ENCODE measurements at regions not wholly inside any gene's neighbourhood (a gene's known extent, or its start where the extent isn't known, plus 50 kb on each side); places are given as distances from the start of the nearest gene placed in this dataset.

GRCh38 chr11:134821422-134821821, 409.4 kb upstream of the B3GAT1 start:
- ATAC-seq (no peak), DNase-seq (ENCODE audit: low spot score) (no peak)

- no peak for ATAC-seq
- no peak for DNase-seq (ENCODE audit: low spot score)
Measured at GRCh38 chr11:134819041-134819440, 407.0 kb upstream of the B3GAT1 start.

DNA sequence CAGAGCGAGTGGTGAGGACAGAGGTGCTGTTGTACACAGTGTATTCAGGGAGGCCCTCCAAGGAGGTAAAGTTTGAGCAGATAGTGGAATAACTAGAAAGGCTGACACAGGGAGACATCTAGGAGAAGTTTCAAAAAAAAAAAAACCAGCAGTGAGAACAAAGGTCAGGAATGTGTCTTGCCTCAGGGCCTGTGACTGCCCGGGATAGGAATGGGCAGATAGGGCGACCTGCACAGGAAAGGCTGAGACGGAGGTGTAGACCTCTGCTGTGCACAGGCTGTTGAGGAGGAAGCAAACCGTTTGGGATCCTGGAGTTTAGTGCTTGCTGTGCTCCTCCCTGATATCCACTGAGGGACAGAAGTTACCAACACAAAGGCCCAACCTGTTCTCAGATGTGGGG, 406.5 kb upstream of the B3GAT1 start:
- DNase-seq (ENCODE audit: low spot score), result no peak
- peak; percentile 33 for ATAC-seq

DNA sequence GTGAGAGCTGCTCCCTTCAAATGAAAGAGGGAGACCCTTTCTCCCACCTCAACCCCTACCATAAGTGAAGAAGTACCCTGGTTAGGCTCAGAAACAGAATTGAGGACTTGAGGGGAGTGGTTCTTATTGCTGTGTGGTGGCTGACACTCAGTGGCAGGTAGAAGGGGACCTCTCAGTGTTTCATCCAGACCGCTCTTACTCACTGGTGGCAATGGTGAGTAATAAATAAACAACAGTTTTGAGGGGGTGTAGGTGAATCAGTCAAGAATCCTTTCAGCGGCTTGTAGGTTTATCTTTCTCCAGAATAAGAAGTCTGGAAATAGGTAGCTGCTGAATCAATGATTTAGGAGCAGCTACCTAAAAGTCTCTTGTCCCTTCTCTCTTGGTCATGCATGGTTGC, 403.4 kb upstream of the B3GAT1 start:
- no peak for DNase-seq (ENCODE audit: low spot score)
- no peak for ATAC-seq

- DNase-seq (ENCODE audit: low spot score), result no peak
- no peak for ATAC-seq
Measured at GRCh38 chr11:134807997-134808396, 396.0 kb upstream of the B3GAT1 start.

DNA sequence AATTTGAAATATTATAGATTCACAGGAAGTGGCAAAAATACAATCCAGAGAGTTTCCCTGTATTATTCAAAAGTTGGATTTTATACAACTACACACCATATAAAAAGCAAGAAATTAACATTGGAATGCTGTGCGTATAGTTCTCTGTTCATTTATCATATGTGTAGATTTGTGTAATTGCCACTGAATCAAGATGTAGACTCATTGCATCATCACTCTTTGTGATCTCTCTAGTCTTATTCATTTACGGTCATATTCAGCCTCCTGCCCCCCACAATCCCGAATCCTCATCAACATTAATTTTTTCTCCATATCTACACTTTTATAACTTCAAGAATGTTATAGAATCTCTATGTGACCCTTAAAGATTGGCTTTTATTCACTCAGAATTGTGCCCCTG, 390.6 kb upstream of the B3GAT1 start:
- no peak for ATAC-seq
- no peak for DNase-seq (ENCODE audit: low spot score)

DNA sequence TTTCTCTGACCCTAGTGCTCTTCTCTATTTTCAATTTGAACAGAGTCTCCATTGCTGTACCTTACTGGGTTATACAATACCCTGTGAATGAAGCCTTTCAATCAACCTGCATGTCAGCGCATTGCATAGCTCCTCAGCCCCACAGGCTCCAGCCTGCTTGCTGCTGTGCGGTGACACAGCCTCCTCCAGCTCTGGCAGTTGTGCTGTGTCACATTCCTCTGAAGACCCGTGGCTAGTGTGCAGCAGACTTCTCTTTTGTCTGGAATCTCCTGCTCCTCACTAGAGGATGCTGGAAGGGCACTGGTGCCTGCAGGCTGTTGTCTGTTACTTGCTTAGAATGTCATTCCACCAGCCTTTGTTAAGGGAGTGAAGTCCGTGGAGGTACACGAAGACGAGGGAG, 390.1 kb upstream of the B3GAT1 start:
- ATAC-seq, result no peak
- DNase-seq (ENCODE audit: low spot score), result no peak

- ATAC-seq, result no peak
- no peak for DNase-seq (ENCODE audit: low spot score)
Measured at GRCh38 chr11:134801570-134801969, 389.5 kb upstream of the B3GAT1 start.

GRCh38 chr11:134800826-134801225, 388.8 kb upstream of the B3GAT1 start:
- DNase-seq (ENCODE audit: low spot score) (no peak), ATAC-seq (no peak)

DNA sequence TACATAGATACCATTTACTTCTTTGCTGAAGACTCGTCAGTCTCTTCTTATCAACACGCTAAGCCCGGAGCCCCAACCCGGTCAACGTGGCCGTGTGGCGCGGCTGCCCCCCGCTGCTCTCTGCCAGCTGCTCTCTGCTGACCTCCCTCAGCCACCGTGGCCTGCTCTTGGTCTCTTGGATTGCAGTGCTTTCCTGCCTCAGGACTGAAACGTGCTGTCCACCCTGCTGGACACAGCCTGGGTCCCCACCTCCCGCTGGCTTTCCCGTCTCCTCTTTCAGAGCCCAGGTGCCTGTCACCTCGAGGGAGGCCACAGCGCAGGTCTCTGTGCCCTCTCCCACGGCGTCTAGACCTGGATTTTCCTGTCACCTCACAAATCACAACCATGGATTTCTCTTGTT, 388.1 kb upstream of the B3GAT1 start:
- DNase-seq (ENCODE audit: low spot score) (no peak), ATAC-seq (no peak)

DNA sequence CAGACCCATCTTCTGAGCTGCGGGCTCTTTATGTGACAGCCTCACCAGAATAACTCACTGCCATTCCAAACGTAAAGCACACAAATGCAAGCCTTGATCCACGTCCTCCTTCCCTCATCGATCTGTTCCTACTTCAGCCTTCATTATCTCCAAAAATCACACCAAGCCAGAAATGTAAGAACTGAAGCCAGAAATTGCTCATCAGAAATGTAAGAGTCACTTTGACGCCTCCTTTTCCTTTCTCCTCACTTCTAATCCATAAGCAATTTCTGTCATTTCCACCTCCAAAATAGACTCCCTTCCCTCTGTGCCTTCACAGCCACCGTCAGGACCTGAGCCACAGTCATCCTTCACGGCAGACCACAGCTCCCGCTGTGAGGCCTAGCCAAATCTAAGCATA, 387.3 kb upstream of the B3GAT1 start:
- no peak for ATAC-seq
- no peak for DNase-seq (ENCODE audit: low spot score)

- DNase-seq (ENCODE audit: low spot score) (peak; percentile 52), ATAC-seq (peak; percentile 83)
Measured at GRCh38 chr11:134797411-134798089, 385.5 kb upstream of the B3GAT1 start.

DNA sequence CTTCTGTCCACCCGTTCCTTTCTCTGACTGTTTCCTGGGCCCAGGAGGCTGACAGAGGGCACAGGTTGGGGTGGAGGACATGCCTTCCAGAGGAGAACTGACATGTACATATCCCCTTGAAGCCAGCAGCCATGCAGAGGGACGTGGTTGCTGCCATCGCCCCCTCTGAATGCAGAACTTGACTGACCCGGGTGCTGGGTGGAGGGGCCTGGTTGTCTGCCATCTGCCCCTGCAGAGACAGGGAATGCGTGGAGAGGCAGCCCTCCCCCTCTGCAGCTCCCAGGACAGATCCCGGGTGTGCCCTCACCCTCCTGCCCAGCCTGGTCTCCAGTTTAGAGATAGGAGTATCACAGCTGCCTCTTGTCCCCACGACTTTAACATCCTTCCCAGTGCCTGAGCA, 383.0 kb upstream of the B3GAT1 start:
- DNase-seq (ENCODE audit: low spot score) (no peak), ATAC-seq (no peak)

DNA sequence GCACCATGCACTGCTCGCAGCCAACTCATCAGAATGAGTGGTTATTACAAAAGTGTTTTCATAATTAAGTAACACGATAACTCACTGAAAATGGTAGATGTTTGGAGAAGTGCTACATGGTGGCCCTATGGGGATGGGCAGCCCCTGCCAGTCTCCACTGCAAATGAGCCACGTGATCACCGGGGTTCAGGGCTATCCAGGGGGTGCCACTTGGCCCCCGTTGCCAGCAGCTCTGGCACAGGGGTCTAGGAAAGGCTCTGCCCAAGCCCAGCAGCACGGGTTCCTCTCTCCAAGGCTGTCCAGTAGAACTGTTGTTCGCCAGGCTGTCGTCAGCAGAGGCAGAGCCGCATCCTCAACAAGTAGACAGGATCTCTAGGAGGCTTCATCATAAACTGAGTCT, 382.1 kb upstream of the B3GAT1 start:
- DNase-seq (ENCODE audit: low spot score) (no peak), ATAC-seq (no peak)

GRCh38 chr11:134792677-134793076, 380.6 kb upstream of the B3GAT1 start:
- DNase-seq (ENCODE audit: low spot score) (no peak), ATAC-seq (no peak)

DNA sequence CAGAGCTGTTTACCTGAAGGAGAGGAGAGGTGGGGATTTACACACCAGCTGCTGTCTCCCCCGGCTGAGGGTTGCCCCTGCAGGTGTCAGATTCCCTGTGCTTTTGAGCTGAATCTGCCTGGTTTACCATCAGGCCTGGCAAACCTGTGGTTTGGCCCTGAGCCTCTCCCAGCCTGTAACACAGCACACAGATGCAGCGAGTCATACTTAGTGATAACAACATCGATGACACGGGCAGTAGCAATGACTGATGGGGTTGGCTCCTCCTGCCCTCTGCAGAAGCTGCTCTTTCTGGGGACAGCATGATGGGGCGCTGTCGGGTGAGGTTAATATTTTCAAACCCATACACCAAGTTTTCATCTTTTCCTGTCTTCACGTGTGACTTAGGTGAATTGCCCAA, 380.0 kb upstream of the B3GAT1 start:
- ATAC-seq (no peak), DNase-seq (ENCODE audit: low spot score) (no peak)

DNA sequence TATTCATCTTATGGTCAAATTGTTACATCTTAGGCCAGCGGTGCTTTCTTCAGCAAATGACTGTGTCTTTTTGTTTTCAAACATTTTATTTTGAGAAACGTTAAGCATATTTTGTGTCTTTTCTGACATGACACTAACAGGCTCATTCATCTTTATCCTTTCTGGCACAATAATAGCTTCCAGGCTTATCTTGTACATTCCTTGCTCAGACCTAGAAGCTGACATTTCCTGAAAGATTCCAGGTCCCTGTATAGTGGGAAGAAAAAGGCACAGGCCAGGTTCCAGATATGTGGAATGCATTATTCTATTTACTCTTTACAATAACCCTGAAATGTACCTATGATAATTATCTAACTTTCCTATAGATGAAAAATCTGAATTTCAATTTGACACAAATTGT, 379.1 kb upstream of the B3GAT1 start:
- ATAC-seq (no peak), DNase-seq (ENCODE audit: low spot score) (no peak)

DNA sequence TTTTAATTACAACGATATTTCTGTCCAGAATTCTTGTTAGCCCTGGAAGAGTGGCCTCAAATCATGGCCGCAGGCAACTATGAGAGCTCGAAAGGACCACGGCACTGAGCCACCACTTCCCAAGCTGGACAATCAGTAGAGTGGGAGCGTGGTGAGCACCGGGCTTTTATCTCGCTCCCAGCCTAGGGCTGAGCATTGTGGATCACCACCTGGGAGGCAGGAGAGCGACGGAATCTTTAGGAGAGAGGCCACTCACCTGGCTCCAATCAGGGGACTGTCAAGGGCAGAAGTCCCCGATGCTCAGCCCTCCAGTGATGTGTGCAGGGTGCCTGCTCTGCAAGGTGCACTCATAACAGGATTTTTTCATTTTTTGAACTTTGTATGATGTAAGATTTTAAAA, 377.1 kb upstream of the B3GAT1 start:
- no peak for DNase-seq (ENCODE audit: low spot score)
- ATAC-seq, result no peak

DNA sequence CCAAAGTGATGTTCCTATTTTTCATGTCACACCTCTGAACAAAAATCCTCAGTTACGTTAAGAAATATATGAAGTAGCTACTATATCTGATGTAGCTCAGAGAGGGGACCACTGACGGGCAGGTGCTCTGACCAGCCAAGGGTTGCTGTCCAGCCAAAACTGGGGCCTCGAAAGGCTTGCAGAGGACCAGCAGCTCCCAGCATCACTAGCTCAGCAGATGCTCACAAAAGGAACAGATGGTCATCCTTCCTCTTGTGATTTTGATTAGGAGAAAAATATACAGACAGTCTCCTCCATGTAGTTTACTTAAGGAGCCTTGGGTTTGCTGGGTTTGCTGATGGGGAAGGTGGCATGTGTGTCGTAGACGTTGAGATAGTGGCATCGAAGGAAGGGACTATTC, 374.6 kb upstream of the B3GAT1 start:
- DNase-seq (ENCODE audit: low spot score) (no peak), ATAC-seq (no peak)

GRCh38 chr11:134785660-134786284, 373.7 kb upstream of the B3GAT1 start:
- DNase-seq (ENCODE audit: low spot score) (no peak), ATAC-seq (no peak)

GRCh38 chr11:134785059-134785458, 373.0 kb upstream of the B3GAT1 start:
- no peak for DNase-seq (ENCODE audit: low spot score)
- no peak for ATAC-seq

DNA sequence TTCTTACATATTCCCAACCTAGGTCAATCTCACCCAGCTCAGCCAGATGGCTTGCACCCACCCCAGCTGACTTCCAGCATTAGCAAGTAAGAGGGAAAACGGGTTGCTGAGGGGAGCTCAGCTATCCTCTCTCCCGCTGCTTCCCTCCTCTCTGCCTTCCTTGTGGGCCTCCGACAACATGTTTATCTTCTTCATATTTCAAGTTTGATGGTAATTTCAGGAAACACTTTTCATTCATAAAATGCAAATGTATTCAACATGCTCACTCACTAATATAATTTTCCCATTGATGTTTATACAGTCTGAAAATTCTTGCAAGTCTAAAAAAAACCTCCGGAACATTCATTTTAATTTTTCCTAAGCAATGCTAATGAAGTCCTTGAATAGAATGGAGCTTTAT, 372.5 kb upstream of the B3GAT1 start:
- ATAC-seq (no peak), DNase-seq (ENCODE audit: low spot score) (no peak)

DNA sequence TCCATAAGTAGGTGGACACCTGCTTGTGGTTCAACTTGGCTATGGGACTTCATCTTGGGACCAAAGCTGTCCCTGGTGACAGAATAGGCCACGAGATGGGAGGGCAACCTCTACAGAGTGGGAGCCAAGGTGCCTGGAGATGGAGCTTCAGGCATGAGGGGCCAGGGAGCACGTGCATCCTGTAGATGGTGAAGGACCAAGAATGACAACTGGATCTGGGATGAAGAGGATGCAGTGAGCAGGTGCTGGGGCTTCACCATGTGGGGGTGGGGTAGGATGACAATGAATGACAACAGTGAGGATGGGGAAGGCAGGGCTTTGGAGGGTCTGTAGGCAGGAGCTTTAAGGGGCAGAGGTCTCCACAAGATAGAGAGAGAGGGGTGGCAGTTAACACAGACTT, 372.0 kb upstream of the B3GAT1 start:
- DNase-seq (ENCODE audit: low spot score), result no peak
- ATAC-seq, result no peak

Data from left lobe of liver (tissue), 2 donors.